ENCODE measurements at regions not wholly inside any gene's neighbourhood (a gene's known extent, or its start where the extent isn't known, plus 50 kb on each side); places are given as distances from the start of the nearest gene placed in this dataset.
"Not testable (repeated sequence)": the region's sequence is repeated elsewhere in the genome, so short reads cannot be mapped to it uniquely, and the experiment has no call there.

- no peak for FAIRE-seq
Measured at GRCh38 chr2:199216253-199216652, 241.5 kb downstream of the SATB2 start.

- FAIRE-seq: no peak
Measured at GRCh38 chr2:199207011-199207410, 250.7 kb downstream of the SATB2 start.

DNA sequence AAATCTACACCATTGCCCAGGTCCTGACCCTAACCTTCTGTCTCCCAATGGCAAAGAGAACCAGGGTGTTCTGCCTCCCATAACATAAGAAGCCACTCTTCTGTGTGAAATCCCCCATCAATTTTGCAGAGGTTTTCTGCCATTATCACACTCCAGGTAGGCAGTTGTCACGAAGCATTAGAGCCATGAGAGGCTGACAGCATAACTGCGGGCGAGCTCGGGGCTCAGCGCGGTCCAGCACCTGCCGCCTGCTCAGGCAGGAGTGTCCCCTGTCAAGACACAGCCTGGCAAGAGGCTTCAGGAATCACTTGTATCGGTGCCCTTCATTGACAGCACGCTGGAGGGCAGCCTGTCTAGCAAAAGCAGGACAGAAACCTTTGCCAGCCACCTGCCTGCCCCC is 251.2 kb downstream of the SATB2 start:
- no peak for FAIRE-seq

- no peak for FAIRE-seq
Measured at GRCh38 chr2:199202964-199203363, 254.8 kb downstream of the SATB2 start.

DNA sequence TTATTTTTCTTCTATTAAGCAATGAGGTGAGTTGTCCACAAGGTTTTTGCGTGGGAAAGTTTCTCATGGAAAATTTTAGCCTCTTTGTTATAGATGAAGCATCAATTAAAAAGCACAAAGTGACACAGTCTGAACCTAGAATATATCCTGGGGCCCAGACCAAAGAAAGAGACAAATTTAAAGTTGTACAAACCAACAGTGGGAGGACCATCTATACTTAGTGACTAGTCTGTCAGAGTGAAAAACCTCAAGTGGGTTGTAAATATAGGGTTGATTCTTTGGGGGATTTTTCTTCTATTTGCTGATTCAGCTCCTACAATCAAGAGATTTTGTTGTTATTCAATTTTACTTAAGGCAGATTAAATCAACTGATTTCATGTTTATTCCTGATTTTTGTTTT is 256.2 kb downstream of the SATB2 start:
- FAIRE-seq: no peak

- no peak for FAIRE-seq
Measured at GRCh38 chr2:199199797-199200196, 257.9 kb downstream of the SATB2 start.

- no peak for FAIRE-seq
Measured at GRCh38 chr2:199197448-199197847, 260.3 kb downstream of the SATB2 start.

DNA sequence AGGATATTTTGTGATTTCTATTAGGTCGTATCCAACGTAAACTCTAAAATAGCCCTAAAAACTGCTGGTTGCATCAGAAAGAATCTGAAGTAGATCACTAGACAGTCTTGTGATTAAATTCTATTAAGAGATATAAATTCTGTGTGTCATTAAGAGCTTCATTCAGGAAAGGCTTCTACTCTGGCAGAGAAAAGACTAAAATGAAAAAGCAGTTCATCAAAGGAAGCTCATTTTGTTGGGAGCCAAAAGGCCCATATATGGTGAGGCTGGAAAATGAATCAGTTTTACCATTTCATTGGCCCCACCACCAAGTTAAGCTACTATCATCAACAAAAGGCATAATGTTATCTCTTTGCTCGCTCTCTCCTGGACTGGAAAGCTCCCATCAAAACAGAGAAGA is 261.1 kb downstream of the SATB2 start:
- no peak for FAIRE-seq

GRCh38 chr2:199195927-199196502 is 261.7 kb downstream of the SATB2 start:
- no peak for FAIRE-seq

DNA sequence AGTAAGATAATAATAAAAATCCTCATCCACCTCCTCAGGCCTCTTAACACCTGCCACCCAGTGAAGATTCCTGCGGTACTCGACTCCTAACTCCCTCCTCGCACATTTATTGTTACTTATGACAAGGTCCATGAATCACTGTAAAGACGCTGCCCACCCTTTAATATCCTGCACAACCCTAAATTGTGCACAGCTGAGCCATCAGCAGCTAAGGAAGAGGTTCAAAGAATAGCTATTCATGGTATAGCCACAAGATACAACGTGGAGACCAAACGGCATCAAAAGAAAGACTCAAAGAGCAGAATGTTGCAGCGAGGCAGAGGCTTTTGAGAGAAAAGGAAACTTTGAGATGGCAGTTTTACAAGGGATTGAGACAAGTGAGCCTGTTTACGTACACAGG is 266.3 kb downstream of the SATB2 start:
- FAIRE-seq: no peak

DNA sequence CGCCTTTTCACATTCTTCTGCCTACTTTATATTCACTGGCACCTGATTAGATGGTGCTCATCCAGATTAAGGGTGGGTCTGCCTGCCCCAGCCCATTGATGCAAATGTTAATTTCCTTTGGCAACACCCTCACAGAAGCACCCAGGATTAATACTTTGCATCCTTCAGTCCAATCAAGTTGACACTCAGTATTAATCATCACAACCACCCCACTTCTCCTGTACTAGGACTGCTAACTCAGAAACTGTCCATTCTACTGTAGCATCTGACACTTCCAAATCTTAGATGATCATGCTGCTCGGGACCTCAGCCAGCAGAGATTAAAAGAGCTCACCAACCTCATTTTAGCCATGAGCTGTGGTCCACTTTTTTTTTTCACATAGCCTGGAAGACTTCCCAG is 268.5 kb downstream of the SATB2 start:
- FAIRE-seq: no peak

GRCh38 chr2:199186301-199186751 is 271.4 kb downstream of the SATB2 start:
- no peak for FAIRE-seq

DNA sequence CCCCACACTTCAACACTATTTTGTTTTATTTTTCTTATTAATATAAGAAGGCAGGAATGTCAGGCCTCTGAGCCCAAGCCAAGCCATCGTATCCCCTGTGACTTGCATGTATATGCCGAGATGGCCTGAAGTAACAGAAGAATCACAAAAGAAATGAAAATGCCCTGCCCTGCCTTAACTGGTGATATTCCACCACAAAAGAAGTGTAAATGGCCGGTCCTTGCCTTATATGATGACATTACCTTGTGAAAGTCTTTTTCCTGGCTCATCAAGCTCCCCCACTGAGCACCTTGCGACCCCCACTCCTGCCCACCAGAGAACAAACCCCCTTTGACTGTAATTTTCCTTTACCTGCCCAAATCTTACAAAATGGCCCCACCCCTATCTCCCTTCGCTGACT is 272.6 kb downstream of the SATB2 start:
- FAIRE-seq: not testable (repeated sequence)

GRCh38 chr2:199163613-199164458 is 293.9 kb downstream of the SATB2 start:
- no peak for FAIRE-seq

- FAIRE-seq: no peak
Measured at GRCh38 chr2:199160677-199161465, 296.9 kb downstream of the SATB2 start.

- FAIRE-seq: no peak
Measured at GRCh38 chr2:199160081-199160480, 297.7 kb downstream of the SATB2 start.

GRCh38 chr2:199148076-199148845 is 309.5 kb downstream of the SATB2 start:
- FAIRE-seq: no peak

GRCh38 chr2:199147216-199147615 is 310.5 kb downstream of the SATB2 start:
- FAIRE-seq: no peak

- no peak for FAIRE-seq
Measured at GRCh38 chr2:199144546-199144945, 313.2 kb downstream of the SATB2 start.

GRCh38 chr2:199144036-199144435 is 313.7 kb downstream of the SATB2 start:
- no peak for FAIRE-seq

DNA sequence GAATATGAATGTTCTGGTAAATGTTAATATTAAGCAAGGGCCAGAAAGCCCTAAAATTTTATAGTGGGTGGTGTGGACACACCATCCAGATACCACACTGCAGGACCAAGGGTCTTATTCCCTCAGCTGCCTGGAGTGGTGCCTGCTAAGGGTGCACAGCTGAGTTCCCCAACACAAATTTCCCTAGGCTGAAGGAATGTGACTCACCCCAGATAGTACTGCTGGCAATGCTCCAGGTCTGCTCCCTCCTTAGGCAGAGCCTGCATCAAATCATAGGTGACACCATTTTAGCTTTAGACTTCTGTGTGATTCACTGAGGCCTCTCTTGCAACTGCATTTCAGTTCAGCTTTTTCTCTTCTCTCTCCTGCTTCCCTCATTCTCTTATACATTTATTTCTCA is 321.1 kb downstream of the SATB2 start:
- FAIRE-seq: no peak

DNA sequence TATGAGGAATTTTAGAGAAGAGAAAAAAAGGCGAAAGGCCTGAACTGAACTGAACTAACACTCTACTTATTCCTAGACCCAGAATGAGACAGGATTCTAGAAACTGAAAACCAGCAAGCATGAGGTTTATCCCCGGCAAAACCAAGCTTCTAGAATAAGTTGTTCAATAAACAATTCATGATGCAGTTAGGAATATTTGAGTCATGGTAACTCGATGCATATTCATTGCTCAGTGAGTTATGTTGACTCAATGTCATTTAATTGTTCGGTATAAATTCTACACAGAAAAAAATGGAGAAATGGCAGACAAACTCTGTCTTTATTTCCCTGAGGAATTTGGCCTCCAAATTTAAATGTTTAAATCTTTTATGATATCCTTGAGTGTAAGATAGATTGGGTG is 321.5 kb downstream of the SATB2 start:
- FAIRE-seq: no peak

DNA sequence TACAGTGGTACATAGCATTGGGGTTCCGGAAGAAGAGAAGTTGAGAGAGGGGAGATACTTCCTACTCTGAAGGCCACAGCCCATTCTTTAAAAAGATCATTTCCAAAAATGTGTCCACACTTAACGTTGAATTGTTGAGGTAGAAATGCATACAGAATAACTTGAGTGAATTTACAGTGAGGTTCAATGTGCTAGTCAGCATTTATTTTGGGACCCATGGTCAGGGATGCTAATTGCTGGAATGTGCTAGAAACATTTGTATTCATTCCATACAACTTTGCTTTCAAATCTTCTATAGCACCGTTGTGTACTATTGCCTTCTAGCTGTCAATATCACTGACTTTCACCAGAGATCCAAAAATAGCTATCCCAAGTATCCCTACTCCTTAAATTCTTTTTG is 325.9 kb downstream of the SATB2 start:
- no peak for FAIRE-seq
